ENCODE measurements at regions not wholly inside any gene's neighbourhood (a gene's known extent, or its start where the extent isn't known, plus 50 kb on each side); places are given as distances from the start of the nearest gene placed in this dataset.

DNA sequence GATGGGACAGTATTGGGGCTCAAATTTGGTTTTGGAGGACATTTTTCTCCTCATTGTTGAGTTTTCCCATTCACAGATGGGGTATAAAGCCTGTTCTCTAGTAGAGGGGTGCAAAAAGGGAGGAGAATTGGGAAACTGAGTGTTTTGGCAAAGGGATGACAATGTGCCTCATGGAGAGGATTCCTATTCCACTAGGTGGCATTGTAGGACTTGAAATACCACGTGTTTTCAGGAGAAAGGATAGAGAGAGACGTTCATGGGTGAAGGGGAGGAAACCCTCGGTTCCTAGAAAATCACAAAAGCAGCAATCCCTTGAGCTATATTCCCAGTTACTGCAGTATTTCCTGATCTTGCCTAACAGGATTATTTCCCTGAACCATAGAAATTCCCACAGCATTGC is 113.7 kb upstream of the SRD5A2 start:
- TF ChIP-seq, protein P1, sequence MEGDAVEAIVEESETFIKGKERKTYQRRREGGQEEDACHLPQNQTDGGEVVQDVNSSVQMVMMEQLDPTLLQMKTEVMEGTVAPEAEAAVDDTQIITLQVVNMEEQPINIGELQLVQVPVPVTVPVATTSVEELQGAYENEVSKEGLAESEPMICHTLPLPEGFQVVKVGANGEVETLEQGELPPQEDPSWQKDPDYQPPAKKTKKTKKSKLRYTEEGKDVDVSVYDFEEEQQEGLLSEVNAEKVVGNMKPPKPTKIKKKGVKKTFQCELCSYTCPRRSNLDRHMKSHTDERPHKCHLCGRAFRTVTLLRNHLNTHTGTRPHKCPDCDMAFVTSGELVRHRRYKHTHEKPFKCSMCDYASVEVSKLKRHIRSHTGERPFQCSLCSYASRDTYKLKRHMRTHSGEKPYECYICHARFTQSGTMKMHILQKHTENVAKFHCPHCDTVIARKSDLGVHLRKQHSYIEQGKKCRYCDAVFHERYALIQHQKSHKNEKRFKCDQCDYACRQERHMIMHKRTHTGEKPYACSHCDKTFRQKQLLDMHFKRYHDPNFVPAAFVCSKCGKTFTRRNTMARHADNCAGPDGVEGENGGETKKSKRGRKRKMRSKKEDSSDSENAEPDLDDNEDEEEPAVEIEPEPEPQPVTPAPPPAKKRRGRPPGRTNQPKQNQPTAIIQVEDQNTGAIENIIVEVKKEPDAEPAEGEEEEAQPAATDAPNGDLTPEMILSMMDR (IDR thresholded peaks at IDR 0.05 in 8 of 11, conservative IDR thresholded peaks at IDR 0.05 in 3 of 11) = no peak
- no peak for TF ChIP-seq POLR2A (IDR thresholded peaks at IDR 0.05)

All from spleen (tissue), 7 donors.